Omental fat pad (tissue), 3 donors: ENCODE measurements at regions not wholly inside any gene's neighbourhood (a gene's known extent, or its start where the extent isn't known, plus 50 kb on each side); places are given as distances from the start of the nearest gene placed in this dataset.
"Not testable (repeated sequence)": the region's sequence is repeated elsewhere in the genome, so short reads cannot be mapped to it uniquely, and the experiment has no call there.

Experiments used
- ATAC-seq: fragments of 150-250 bp; one replicate; pipeline ENCODE4 v1.9.1; 2016; ENCODE audit warnings: mild to moderate bottlenecking, moderate library complexity; ENCODE audit not compliant: low FRiP score
- DNase-seq: peaks from one replicate; pipeline ENCODE4 v3.0.0-alpha.2; 2019; ENCODE audit warnings: low spot score
- CTCF ChIP-seq, 3 donors: fragments of 450-650 bp; IDR thresholded peaks; one replicate each; pipeline ENCODE4 v1.5.1; 2016 to 2017; ENCODE audit warnings: antibody characterized with exemption in 3 of 3, mild to moderate bottlenecking in 3 of 3, moderate library complexity in 2 of 3

DNA sequence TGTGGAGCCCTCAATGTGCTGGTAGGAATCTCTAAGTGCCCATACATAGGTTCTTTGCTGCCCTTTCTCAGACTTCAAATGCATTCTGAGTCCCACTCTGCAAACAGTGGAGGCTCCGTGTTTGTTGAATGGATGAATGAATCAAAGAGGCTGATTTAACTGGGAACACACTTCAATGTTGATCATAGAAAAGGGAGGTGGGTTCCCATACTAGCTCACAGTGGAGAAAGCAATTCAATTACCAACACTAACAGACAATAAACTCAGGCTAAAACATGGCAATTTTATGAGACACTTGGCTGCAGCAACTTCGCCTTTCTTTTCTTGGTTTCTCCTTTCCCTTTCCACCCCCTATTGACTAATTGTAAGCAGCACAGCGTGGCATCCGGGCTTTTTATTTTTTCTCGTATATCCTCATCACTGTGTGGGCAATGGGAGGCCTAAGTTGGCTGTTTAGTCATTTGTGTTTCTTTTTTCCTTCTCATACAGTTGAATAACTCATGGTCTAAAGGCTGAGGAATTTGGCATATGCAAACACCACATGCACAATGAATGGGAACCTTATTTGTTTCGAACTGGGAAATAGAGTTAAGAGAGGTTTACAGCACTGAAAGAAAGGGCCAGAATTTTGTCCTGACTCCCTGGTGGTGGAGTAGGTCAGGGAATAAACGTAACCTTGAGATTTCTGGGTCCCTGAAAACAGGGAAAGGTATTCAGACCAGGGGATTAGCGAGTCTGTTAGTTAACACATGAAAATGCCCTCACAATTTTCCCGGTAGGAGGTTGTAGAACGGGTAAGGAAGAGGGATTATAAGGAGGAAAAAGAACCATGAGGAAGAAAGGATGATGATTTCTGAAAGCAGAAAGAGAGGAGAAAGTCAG is 858.5 kb downstream of the KCNMA1 start:
- DNase-seq (no peak), ATAC-seq (no peak)
- TF ChIP-seq CTCF (IDR thresholded peaks at IDR 0.05), result no peak

- no peak for TF ChIP-seq CTCF (IDR thresholded peaks at IDR 0.05)
- DNase-seq, result no peak
- no peak for ATAC-seq
Measured at GRCh38 chr10:76774987-76775603, 862.5 kb downstream of the KCNMA1 start.

DNA sequence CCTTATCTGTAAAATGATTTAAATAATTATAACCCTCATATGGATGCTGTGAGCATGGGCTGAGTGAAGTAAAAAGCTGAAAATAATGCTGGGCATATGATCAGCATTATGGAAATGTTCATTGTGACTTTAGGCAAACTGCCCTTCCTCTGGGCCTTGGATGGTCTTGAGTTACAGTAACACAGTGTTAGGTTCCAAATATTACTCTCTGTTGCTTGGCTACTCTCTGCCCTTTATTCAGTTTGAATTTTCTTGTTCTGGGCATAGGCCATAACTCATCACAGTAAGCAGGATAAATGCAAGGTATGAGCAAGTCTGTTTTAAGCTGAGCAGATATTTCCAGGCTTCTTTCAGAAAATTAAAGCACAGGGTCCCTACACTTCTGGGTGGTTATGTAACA is 868.0 kb downstream of the KCNMA1 start:
- ATAC-seq (no peak), DNase-seq (no peak)
- no peak for TF ChIP-seq CTCF (IDR thresholded peaks at IDR 0.05)

DNA sequence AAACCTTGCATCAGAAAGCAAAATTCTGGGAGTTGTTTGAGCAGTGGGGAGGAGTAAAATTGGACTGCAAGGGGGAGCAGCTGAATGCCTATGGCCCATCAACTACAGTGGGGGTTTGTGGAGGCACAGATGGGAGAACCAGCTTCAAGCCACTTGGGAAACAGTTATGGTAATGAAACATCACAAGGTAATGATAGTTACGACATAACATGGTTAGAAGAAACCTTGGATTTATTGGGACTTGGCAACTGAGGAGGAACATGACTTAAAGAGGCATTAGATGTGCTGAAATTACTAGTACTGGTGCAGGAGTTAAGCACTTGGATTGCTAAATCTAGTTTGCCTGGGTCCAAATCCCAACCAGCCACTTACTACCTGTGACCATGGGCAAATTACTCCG is 868.4 kb downstream of the KCNMA1 start:
- no peak for TF ChIP-seq CTCF (IDR thresholded peaks at IDR 0.05)
- ATAC-seq, result no peak
- DNase-seq, result no peak

DNA sequence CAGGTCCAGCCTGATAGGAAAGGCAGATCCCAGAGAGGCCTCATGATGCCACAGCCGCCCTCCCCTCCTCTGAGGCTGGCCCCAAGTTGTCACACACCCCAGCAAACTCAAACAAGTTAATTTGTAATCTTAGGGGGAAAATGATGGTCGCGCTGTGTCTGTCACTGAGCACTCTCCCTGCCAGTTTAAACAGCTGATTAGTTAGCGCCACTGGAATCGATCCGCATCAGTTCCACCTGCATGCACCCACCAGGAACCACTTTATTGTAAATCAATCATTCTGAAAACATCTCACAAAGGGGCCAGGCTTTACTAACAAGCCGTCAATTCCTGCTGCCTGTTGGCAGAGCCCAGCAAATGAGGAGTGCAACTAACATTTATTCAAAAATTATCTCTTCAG is 870.9 kb downstream of the KCNMA1 start:
- DNase-seq (no peak), ATAC-seq (no peak)
- TF ChIP-seq CTCF (IDR thresholded peaks at IDR 0.05), result no peak

GRCh38 chr10:76764921-76765320 is 872.7 kb downstream of the KCNMA1 start:
- not testable (repeated sequence) for DNase-seq, ATAC-seq

- ATAC-seq (no peak), DNase-seq (no peak)
- TF ChIP-seq CTCF (IDR thresholded peaks at IDR 0.05), result no peak
Measured at GRCh38 chr10:76764177-76764576, 873.4 kb downstream of the KCNMA1 start.
